GM18519 (cell line): ENCODE measurements at regions not wholly inside any gene's neighbourhood (a gene's known extent, or its start where the extent isn't known, plus 50 kb on each side); places are given as distances from the start of the nearest gene placed in this dataset.

ENCODE experiments used
- ATAC-seq: cut with Tn5 transposase; IDR thresholded peaks from one replicate; pipeline ENCODE4 v1.9.1; 2021; ENCODE audit warnings: mild to moderate bottlenecking, moderate library complexity; ENCODE audit not compliant: unreplicated experiment, low FRiP score

- no peak for ATAC-seq
Observed at GRCh38 chr1:55679971-55680370, 464.8 kb upstream of the USP24 start.

GRCh38 chr1:55673416-55673815 lies 458.3 kb upstream of the USP24 start:
- ATAC-seq: no peak

- ATAC-seq: no peak
Observed at GRCh38 chr1:55670331-55671082, 455.3 kb upstream of the USP24 start.

- ATAC-seq: no peak
Observed at GRCh38 chr1:55669293-55669692, 454.1 kb upstream of the USP24 start.

- no peak for ATAC-seq
Observed at GRCh38 chr1:55662875-55663274, 447.7 kb upstream of the USP24 start.

GRCh38 chr1:55658917-55659316 lies 443.8 kb upstream of the USP24 start:
- ATAC-seq: no peak

GRCh38 chr1:55654750-55655149 lies 439.6 kb upstream of the USP24 start:
- no peak for ATAC-seq

- no peak for ATAC-seq
Observed at GRCh38 chr1:55654171-55654570, 439.0 kb upstream of the USP24 start.

- no peak for ATAC-seq
Observed at GRCh38 chr1:55650444-55650843, 435.3 kb upstream of the USP24 start.

GRCh38 chr1:55646181-55646580 lies 431.0 kb upstream of the USP24 start:
- ATAC-seq: no peak

- ATAC-seq: no peak
Observed at GRCh38 chr1:55645270-55645669, 430.1 kb upstream of the USP24 start.

GRCh38 chr1:55641947-55642346 lies 426.8 kb upstream of the USP24 start:
- no peak for ATAC-seq

GRCh38 chr1:55640708-55641473 lies 425.7 kb upstream of the USP24 start:
- ATAC-seq: peak; percentile 75

- ATAC-seq: no peak
Observed at GRCh38 chr1:55639526-55639925, 424.4 kb upstream of the USP24 start.

GRCh38 chr1:55639051-55639450 lies 423.9 kb upstream of the USP24 start:
- ATAC-seq: no peak

- ATAC-seq: no peak
Observed at GRCh38 chr1:55636696-55637095, 421.5 kb upstream of the USP24 start.

- ATAC-seq: no peak
Observed at GRCh38 chr1:55635856-55636255, 420.7 kb upstream of the USP24 start.

- no peak for ATAC-seq
Observed at GRCh38 chr1:55634516-55634915, 419.4 kb upstream of the USP24 start.

- ATAC-seq: no peak
Observed at GRCh38 chr1:55632906-55633305, 417.7 kb upstream of the USP24 start.

GRCh38 chr1:55632058-55632457 lies 416.9 kb upstream of the USP24 start:
- ATAC-seq: no peak

- no peak for ATAC-seq
Observed at GRCh38 chr1:55631509-55631908, 416.3 kb upstream of the USP24 start.

GRCh38 chr1:55626326-55626725 lies 411.2 kb upstream of the USP24 start:
- ATAC-seq: no peak
